ENCODE measurements at regions not wholly inside any gene's neighbourhood (a gene's known extent, or its start where the extent isn't known, plus 50 kb on each side); places are given as distances from the start of the nearest gene placed in this dataset.

DNA sequence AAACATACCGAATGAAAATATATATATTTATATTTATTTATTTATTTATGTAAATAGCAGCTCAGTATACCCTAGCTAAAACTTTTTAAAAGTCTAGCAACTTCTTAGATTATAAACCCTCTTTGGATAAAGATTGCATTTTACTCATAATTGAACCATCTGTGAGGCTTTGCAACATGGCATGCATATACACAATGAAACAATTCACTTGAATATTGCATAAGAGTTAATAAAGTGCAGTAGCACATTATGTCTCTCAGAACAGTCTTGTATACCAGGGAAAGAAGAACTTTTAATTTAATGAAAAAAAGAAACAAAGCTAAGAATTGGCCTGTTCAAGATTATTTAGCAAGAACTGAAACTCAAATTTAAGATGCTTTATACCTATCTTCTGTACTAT is 1363.9 kb upstream of the ADGRL2 start:
- TF ChIP-seq POLR2A (IDR thresholded peaks at IDR 0.05) (no peak), CTCF (IDR thresholded peaks at IDR 0.05) (no peak), POLR2AphosphoS5 (IDR thresholded peaks at IDR 0.05) (no peak)

Data from breast epithelium (tissue), 3 donors.